ENCODE measurements at regions not wholly inside any gene's neighbourhood (a gene's known extent, or its start where the extent isn't known, plus 50 kb on each side); places are given as distances from the start of the nearest gene placed in this dataset.

- no peak for DNase-seq
These were observed 359.6 kb upstream of the MEOX2 start for GRCh38 chr7:16046041-16046440.

- no peak for DNase-seq
These were observed 358.8 kb upstream of the MEOX2 start for GRCh38 chr7:16045296-16045695.

- no peak for DNase-seq
These were observed 358.2 kb upstream of the MEOX2 start for GRCh38 chr7:16044645-16045044.

- DNase-seq: no peak
These were observed 353.9 kb upstream of the MEOX2 start for GRCh38 chr7:16040346-16040745.

GRCh38 chr7:16038906-16039305 is 352.4 kb upstream of the MEOX2 start:
- no peak for DNase-seq

GRCh38 chr7:16035392-16035791 is 348.9 kb upstream of the MEOX2 start:
- no peak for DNase-seq

- DNase-seq: no peak
These were observed 348.4 kb upstream of the MEOX2 start for GRCh38 chr7:16034866-16035265.

- DNase-seq: no peak
These were observed 347.9 kb upstream of the MEOX2 start for GRCh38 chr7:16034353-16034752.

GRCh38 chr7:16033233-16033632 is 346.8 kb upstream of the MEOX2 start:
- no peak for DNase-seq

- no peak for DNase-seq
These were observed 342.2 kb upstream of the MEOX2 start for GRCh38 chr7:16028636-16029035.

GRCh38 chr7:16028103-16028502 is 341.6 kb upstream of the MEOX2 start:
- DNase-seq: no peak

- no peak for DNase-seq
These were observed 340.9 kb upstream of the MEOX2 start for GRCh38 chr7:16027396-16027795.

GRCh38 chr7:16026253-16027020 is 340.0 kb upstream of the MEOX2 start:
- no peak for DNase-seq

GRCh38 chr7:16025696-16026095 is 339.2 kb upstream of the MEOX2 start:
- no peak for DNase-seq

GRCh38 chr7:16023503-16023902 is 337.0 kb upstream of the MEOX2 start:
- DNase-seq: no peak

GRCh38 chr7:16023046-16023445 is 336.6 kb upstream of the MEOX2 start:
- no peak for DNase-seq

- no peak for DNase-seq
These were observed 335.4 kb upstream of the MEOX2 start for GRCh38 chr7:16021851-16022250.

- DNase-seq: no peak
These were observed 329.5 kb upstream of the MEOX2 start for GRCh38 chr7:16015981-16016380.

GRCh38 chr7:16014031-16014430 is 327.5 kb upstream of the MEOX2 start:
- DNase-seq: no peak

GRCh38 chr7:16007911-16008310 is 321.4 kb upstream of the MEOX2 start:
- no peak for DNase-seq

GRCh38 chr7:16004702-16005101 is 318.2 kb upstream of the MEOX2 start:
- no peak for DNase-seq

- DNase-seq: no peak
These were observed 315.0 kb upstream of the MEOX2 start for GRCh38 chr7:16001477-16001876.

- DNase-seq: no peak
These were observed 312.1 kb upstream of the MEOX2 start for GRCh38 chr7:15998617-15999016.

- DNase-seq: no peak
These were observed 308.5 kb upstream of the MEOX2 start for GRCh38 chr7:15995027-15995426.

GRCh38 chr7:15989194-15989593 is 302.7 kb upstream of the MEOX2 start:
- DNase-seq: no peak
